Activated CD8-positive, alpha-beta memory T cell treated with anti-CD3 and anti-CD28 coated beads for 1 hour (primary cell): ENCODE measurements at regions not wholly inside any gene's neighbourhood (a gene's known extent, or its start where the extent isn't known, plus 50 kb on each side); places are given as distances from the start of the nearest gene placed in this dataset.

Experiments used
- DNase-seq, 2 donors: peaks; one replicate each; pipeline ENCODE4 v3.0.0-alpha.2; 2020; ENCODE audit warnings: low read depth in 1 of 2; ENCODE audit errors: extremely low read depth in 1 of 2

GRCh38 chr10:108735380-108735779 is 1187.9 kb downstream of the XPNPEP1 start:
- DNase-seq: no peak

- DNase-seq: no peak
Measured at GRCh38 chr10:108721874-108722273, 1201.4 kb downstream of the XPNPEP1 start.

GRCh38 chr10:108716352-108716751 is 1207.0 kb downstream of the XPNPEP1 start:
- DNase-seq: no peak

DNA sequence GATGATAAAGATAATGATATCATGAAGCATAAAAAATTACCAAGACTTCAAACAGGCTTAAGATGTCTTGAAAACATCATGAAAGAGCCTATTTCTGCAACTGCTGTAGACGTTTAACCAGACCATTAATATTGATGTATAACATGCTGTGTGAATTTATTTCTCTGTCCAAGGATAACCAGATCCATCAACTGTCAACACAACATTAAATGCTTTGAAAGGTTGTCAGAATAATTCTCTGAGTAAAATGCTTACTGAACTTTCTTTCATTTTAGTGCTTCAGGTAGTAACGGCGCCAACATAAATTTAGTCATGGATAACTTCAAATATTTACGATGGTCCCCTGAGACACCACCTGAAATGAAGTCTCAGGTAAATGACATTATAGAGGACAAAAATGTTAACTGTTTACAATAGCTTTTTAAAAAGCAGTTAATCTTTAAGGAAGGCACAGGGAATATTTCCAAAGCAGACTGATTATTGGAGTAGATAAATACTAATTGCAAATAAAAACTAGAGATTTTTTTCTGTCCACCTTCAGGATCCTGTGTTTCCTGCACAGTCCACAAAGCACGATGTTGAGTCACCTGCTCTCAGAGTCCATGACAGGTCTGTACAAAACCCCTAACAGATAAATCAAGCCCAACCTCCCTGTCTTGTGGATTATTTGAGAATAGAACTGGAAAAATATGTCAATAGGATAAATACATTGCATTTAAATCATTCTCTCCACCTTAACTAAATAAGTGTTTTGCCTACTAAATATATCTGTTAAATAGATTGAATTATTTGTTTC is 1213.2 kb downstream of the XPNPEP1 start:
- no peak for DNase-seq

DNA sequence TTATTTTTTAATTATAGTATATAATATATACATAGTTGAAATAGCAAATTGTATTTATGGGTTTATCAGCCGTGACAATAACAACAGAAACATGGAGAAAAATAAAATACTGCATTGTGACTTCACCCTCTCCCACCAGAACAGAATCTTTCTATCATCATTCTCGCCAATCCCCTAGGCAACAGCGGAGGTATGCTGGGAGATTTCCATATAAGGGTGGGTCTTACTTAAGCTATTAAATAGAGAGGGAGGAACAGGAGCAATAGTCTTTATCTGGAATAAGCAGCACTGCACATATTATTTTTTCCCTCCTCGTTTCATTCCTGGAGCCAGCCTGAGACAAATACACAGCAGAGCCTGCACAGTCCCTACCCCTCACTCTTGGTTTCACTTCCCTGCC is 1214.9 kb downstream of the XPNPEP1 start:
- DNase-seq: no peak

- no peak for DNase-seq
Measured at GRCh38 chr10:108696792-108697477, 1226.4 kb downstream of the XPNPEP1 start.

DNA sequence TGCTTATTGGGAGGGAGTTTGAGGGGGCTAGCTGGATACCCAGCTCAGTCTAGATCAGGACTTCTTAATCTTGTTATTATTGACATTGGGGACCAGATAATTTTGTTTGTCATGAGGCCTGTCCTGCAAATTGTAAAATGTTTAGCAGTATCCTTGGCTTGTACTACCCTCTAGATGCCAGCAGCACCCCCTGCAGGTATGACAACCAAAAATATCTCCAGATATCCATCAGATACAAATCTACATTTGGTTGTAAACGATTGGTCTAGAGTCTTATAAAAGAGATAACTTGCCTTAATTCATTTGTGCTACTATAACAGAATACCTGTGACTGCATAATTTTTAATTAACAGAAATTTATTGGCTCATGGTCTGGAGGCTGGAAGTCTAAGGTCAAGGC is 1232.2 kb downstream of the XPNPEP1 start:
- no peak for DNase-seq

GRCh38 chr10:108690530-108690929 is 1232.8 kb downstream of the XPNPEP1 start:
- DNase-seq: no peak

DNA sequence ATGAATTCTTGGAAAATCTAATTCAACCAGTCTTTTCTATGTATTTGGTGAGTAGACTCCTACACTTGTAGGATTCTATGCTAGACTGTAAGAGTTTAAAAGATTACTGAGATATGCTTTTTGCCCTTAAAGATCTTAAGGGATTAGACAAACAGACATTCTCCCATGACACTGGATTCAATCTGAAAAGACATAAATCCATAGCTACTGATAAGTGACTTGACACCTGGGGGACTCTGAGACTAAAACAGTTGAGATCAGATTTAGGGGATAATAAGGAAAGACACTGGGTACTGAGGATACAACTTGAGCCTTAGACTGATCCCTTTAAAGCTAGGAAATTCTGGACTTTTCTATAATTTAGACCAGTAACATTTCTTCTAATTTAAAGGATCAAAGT is 1233.4 kb downstream of the XPNPEP1 start:
- no peak for DNase-seq

DNA sequence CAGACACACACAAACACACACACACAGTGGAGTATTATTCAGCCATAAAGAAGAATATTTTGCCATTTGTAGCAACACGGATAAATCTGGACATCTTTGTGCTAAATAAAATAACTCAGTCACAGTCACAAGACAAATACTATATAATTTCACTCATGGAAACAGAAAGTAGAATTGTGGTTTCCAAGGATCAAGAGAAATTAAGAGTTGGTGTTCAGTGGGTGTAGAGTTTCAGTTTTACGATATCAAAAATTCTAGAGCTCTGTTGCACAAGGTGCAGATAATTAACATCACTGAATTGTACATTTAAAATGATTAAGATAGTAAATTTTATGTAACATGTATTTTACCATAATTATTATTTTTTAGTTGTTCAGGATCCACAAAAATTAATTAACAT is 1235.0 kb downstream of the XPNPEP1 start:
- no peak for DNase-seq

DNA sequence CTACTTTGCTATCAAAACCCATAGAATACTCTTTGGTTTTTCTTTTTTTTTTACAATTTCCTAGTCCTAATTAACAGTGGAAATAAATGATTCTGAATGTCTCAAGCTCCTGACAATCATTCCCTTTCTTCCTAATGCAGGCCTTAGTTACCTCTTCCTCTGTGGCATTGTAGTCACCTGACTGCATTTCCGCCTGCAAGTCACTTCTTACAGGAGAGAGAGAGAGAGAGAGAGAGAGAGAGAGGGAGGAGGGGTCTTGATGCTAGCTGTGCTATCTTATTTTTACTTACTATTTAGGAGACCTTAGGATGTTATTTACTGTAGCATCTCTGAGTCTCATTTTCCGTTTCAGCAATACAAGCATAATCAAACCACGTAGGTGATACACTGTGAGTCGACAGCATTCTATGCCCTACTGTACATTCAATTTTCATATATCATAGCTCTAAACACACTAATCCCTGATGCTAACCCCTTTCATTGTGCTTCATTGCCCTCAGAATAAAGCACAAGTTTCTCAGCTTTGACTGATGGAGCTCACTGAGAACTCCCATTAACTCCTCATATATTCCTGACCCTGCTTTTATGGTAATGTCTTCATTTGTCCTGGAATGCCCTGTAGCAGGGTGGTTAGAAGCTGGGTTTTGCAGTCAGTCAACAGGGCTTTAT is 1237.3 kb downstream of the XPNPEP1 start:
- no peak for DNase-seq

GRCh38 chr10:108684431-108684830 is 1238.9 kb downstream of the XPNPEP1 start:
- no peak for DNase-seq

DNA sequence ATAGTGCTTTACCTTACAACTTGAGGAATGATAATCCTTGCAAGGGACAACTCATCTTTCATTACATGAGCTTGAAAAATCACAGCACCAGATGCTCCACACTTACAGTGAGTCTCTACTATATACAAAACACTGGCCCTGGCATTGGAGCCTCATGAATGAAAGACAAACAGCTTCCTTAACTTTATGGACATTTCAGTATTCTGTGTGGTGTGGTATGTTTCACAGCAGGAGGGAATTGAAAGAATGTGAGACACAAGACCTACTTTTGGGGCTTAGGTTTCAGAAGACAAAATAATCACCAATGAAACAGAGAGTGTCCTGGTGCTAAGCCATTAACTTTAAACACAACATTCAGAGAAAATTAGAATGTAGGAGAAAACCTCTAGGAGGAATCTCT is 1249.6 kb downstream of the XPNPEP1 start:
- no peak for DNase-seq

DNA sequence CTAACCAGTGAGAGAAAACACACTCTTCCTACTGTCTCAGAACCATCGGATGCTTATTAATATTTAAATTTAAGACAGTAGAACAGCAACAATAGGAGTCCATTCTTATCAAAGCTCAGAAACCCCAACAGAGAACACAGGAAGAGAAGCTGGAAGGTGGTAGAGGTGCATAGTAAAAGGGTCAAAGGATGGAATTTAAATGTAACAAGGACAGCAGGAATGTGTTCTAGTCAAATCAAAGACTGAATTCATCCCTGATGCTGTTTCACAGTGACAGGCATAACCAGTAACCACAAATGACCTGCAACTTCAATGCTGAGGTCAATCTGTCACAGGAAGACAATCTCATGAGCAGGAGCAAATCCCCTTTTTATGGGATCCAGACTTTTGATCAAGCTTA is 1259.7 kb downstream of the XPNPEP1 start:
- DNase-seq: no peak

GRCh38 chr10:108662975-108663374 is 1260.3 kb downstream of the XPNPEP1 start:
- no peak for DNase-seq

DNA sequence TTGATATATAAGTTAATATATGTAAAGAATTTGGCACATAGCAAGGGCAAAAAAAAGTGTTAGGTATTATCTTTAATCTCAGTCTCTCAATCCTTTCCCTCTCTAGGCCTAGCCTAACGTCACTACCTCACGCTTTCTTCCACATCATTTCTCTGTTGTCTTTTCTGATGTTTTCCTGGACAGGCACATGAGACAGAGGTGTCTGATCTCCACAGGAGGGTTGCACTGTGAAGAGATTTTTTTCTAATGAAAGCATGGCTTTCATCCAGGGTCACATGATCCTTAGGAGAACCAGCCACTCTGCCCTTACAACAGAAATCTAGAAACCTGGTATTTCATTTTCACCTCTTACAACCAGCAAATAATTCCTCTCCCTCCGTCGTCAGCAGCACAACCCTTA is 1268.3 kb downstream of the XPNPEP1 start:
- DNase-seq: no peak

GRCh38 chr10:108653531-108653930 is 1269.8 kb downstream of the XPNPEP1 start:
- no peak for DNase-seq

DNA sequence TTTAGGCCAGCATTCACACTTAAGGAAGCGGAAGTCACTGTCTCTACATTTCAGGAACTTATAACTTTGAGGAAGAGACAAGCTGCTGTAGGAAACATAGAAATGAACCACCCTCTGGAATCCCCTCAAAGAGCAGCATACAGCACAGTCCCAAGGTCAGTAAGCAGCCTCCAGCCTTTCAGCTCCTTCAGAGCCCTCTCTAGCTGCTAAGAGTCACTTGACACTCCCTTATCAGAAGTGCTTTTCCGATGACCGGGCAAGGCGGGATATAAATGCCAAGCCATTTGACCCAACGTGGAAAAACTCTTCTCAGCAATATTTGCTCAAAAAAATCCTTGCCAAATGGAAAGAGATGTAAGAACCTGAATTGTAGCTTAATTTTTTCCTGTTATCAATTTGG is 1284.3 kb downstream of the XPNPEP1 start:
- no peak for DNase-seq

DNA sequence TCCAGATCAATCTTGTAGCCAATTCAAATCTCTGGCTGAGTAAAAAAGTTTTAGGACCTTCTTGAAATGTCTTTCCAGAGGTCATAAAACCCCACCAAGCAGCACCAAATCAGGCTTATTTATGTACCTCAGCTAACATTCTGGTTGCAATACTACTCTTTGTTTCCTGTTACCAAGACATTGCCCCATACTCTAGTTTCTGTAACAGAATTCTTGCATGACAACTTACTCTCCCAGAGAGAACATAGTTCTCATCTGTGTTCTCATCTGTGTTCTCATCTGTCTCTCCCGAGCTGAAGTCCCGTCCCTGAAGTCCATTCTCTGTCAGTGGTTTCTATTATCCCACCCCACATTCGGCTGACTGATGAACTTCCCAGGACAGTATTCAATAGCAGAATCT is 1285.1 kb downstream of the XPNPEP1 start:
- DNase-seq: no peak

DNA sequence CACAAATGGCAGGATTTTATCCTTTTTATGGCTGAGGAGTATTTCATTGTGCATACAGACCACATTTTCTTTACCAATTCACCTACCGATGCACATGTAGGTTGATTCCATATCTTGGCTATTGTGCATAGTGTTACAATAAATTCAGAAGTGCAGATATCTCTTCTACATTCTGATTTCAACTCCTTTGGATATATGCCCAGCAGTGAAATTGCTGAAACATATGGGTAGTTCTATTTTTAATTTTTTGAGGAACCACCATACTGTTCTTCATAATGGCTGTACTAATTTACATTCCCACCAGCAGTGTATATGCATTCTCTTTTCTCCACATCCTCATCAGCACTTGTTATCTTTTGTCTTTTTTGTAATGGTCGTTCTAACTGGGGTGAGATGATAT is 1290.3 kb downstream of the XPNPEP1 start:
- DNase-seq: no peak

- DNase-seq: no peak
Measured at GRCh38 chr10:108632144-108632543, 1291.2 kb downstream of the XPNPEP1 start.

GRCh38 chr10:108631332-108631731 is 1292.0 kb downstream of the XPNPEP1 start:
- no peak for DNase-seq
